ENCODE measurements at regions not wholly inside any gene's neighbourhood (a gene's known extent, or its start where the extent isn't known, plus 50 kb on each side); places are given as distances from the start of the nearest gene placed in this dataset.

GRCh38 chr20:58069207-58069606 is 159.2 kb downstream of the ANKRD60 start:
- DNase-seq (ENCODE audit: low spot score) = no peak

GRCh38 chr20:58065508-58066361 is 162.7 kb downstream of the ANKRD60 start:
- no peak for DNase-seq (ENCODE audit: low spot score)

GRCh38 chr20:58064411-58065010 is 163.9 kb downstream of the ANKRD60 start:
- no peak for DNase-seq (ENCODE audit: low spot score)

GRCh38 chr20:58059260-58059544 is 169.3 kb downstream of the ANKRD60 start:
- no peak for DNase-seq (ENCODE audit: low spot score)

- no peak for DNase-seq (ENCODE audit: low spot score)
Observed at GRCh38 chr20:58058421-58059259, 169.8 kb downstream of the ANKRD60 start.

GRCh38 chr20:58056921-58057686 is 171.3 kb downstream of the ANKRD60 start:
- no peak for DNase-seq (ENCODE audit: low spot score)

GRCh38 chr20:58056021-58056591 is 172.3 kb downstream of the ANKRD60 start:
- DNase-seq (ENCODE audit: low spot score) = no peak

GRCh38 chr20:58054780-58055373 is 173.6 kb downstream of the ANKRD60 start:
- DNase-seq (ENCODE audit: low spot score) = peak; percentile 60

GRCh38 chr20:58054082-58054779 is 174.2 kb downstream of the ANKRD60 start:
- DNase-seq (ENCODE audit: low spot score) = no peak

GRCh38 chr20:58053391-58054055 is 174.9 kb downstream of the ANKRD60 start:
- DNase-seq (ENCODE audit: low spot score) = no peak

- no peak for DNase-seq (ENCODE audit: low spot score)
Observed at GRCh38 chr20:58051367-58051766, 177.1 kb downstream of the ANKRD60 start.

- DNase-seq (ENCODE audit: low spot score) = no peak
Observed at GRCh38 chr20:58048096-58048702, 180.3 kb downstream of the ANKRD60 start.

GRCh38 chr20:58046311-58046710 is 182.1 kb downstream of the ANKRD60 start:
- no peak for DNase-seq (ENCODE audit: low spot score)

- DNase-seq (ENCODE audit: low spot score) = no peak
Observed at GRCh38 chr20:58045579-58045978, 182.9 kb downstream of the ANKRD60 start.

GRCh38 chr20:58044931-58045555 is 183.4 kb downstream of the ANKRD60 start:
- no peak for DNase-seq (ENCODE audit: low spot score)

GRCh38 chr20:58044286-58044685 is 184.2 kb downstream of the ANKRD60 start:
- DNase-seq (ENCODE audit: low spot score) = no peak

GRCh38 chr20:58043236-58044140 is 185.0 kb downstream of the ANKRD60 start:
- no peak for DNase-seq (ENCODE audit: low spot score)

GRCh38 chr20:58042591-58042990 is 185.9 kb downstream of the ANKRD60 start:
- DNase-seq (ENCODE audit: low spot score) = no peak

Data from ureter (tissue), 1 donor.